ENCODE measurements at regions not wholly inside any gene's neighbourhood (a gene's known extent, or its start where the extent isn't known, plus 50 kb on each side); places are given as distances from the start of the nearest gene placed in this dataset.
"Not testable (repeated sequence)": the region's sequence is repeated elsewhere in the genome, so short reads cannot be mapped to it uniquely, and the experiment has no call there.

GRCh38 chr2:187875261-187876141 lies 321.3 kb upstream of the TFPI start:
- no peak for DNase-seq

GRCh38 chr2:187876554-187876953 lies 322.3 kb upstream of the TFPI start:
- no peak for DNase-seq

GRCh38 chr2:187877391-187877790 lies 323.2 kb upstream of the TFPI start:
- DNase-seq: no peak

GRCh38 chr2:187878112-187878511 lies 323.9 kb upstream of the TFPI start:
- DNase-seq: no peak

GRCh38 chr2:187879491-187879890 lies 325.3 kb upstream of the TFPI start:
- DNase-seq: no peak

- DNase-seq: no peak
Measured at GRCh38 chr2:187884003-187884402, 329.8 kb upstream of the TFPI start.

GRCh38 chr2:187890690-187891089 lies 336.5 kb upstream of the TFPI start:
- DNase-seq: no peak

GRCh38 chr2:187900021-187900420 lies 345.8 kb upstream of the TFPI start:
- DNase-seq: no peak

- DNase-seq: no peak
Measured at GRCh38 chr2:187906021-187906420, 351.8 kb upstream of the TFPI start.

- DNase-seq: not testable (repeated sequence)
Measured at GRCh38 chr2:187910922-187911321, 356.7 kb upstream of the TFPI start.

GRCh38 chr2:187912950-187913349 lies 358.7 kb upstream of the TFPI start:
- DNase-seq: no peak

- no peak for DNase-seq
Measured at GRCh38 chr2:187915810-187916209, 361.6 kb upstream of the TFPI start.

GRCh38 chr2:187916799-187917198 lies 362.6 kb upstream of the TFPI start:
- no peak for DNase-seq

GRCh38 chr2:187917535-187917934 lies 363.3 kb upstream of the TFPI start:
- DNase-seq: no peak

GRCh38 chr2:187918996-187919821 lies 365.0 kb upstream of the TFPI start:
- no peak for DNase-seq

GRCh38 chr2:187920511-187920910 lies 366.3 kb upstream of the TFPI start:
- DNase-seq: no peak

GRCh38 chr2:187922846-187923245 lies 368.6 kb upstream of the TFPI start:
- no peak for DNase-seq

GRCh38 chr2:187924293-187924692 lies 367.4 kb upstream of the GULP1 start:
- no peak for DNase-seq

GRCh38 chr2:187934236-187934635 lies 357.4 kb upstream of the GULP1 start:
- no peak for DNase-seq

GRCh38 chr2:187934692-187935091 lies 357.0 kb upstream of the GULP1 start:
- DNase-seq: no peak

- DNase-seq: no peak
Measured at GRCh38 chr2:187935126-187935525, 356.5 kb upstream of the GULP1 start.

- DNase-seq: no peak
Measured at GRCh38 chr2:187936228-187936627, 355.4 kb upstream of the GULP1 start.

GRCh38 chr2:187939180-187939579 lies 352.5 kb upstream of the GULP1 start:
- DNase-seq: no peak

- DNase-seq: no peak
Measured at GRCh38 chr2:187942876-187943275, 348.8 kb upstream of the GULP1 start.
